Central memory CD8-positive, alpha-beta T cell (primary cell): ENCODE measurements at regions not wholly inside any gene's neighbourhood (a gene's known extent, or its start where the extent isn't known, plus 50 kb on each side); places are given as distances from the start of the nearest gene placed in this dataset.

Source experiments
- ATAC-seq: fragments of 150-1000 bp; cut with Tn5 transposase; replicated peaks from 2 replicates; pipeline ENCODE4 v1.10.0; 2022; ENCODE audit warnings: mild to moderate bottlenecking, moderate FRiP score, moderate number of reproducible peaks; ENCODE audit not compliant: poor library complexity, severe bottlenecking; ENCODE audit errors: extremely low read depth
- DNase-seq, 2 donors: peaks; one replicate each; pipeline ENCODE4 v3.0.0; 2021; ENCODE audit warnings: low spot score in 2 of 2
- H3K27ac Mint-ChIP-seq: one replicate; pipeline ENCODE4 v1.8.0; 2022; ENCODE audit warnings: low read depth, mild to moderate bottlenecking, moderate library complexity, mixed read lengths
- H3K27me3 Mint-ChIP-seq: one replicate; pipeline ENCODE4 v1.8.0; 2022; ENCODE audit warnings: mixed read lengths
- H3K36me3 Mint-ChIP-seq: one replicate; pipeline ENCODE4 v1.8.0; 2022; ENCODE audit warnings: mild to moderate bottlenecking, moderate library complexity, mixed read lengths; ENCODE audit not compliant: insufficient read depth
- H3K4me1 Mint-ChIP-seq: one replicate; pipeline ENCODE4 v1.8.0; 2022; ENCODE audit warnings: mixed read lengths
- H3K4me3 Mint-ChIP-seq: one replicate; pipeline ENCODE4 v1.8.0; 2022; ENCODE audit warnings: mild to moderate bottlenecking, moderate library complexity, mixed read lengths
- H3K9me3 Mint-ChIP-seq: one replicate; pipeline ENCODE4 v1.8.0; 2022; ENCODE audit warnings: mixed read lengths

GRCh38 chr3:64399205-64399800 lies 174.0 kb upstream of the PRICKLE2 start:
- H3K36me3 Mint-ChIP-seq, result no peaks in the 10 kb centered on the region
- DNase-seq, result no peak
- H3K4me3 Mint-ChIP-seq, result no peak overlapping the region
- no peaks in the 10 kb centered on the region for H3K4me1 Mint-ChIP-seq
- ATAC-seq, result no peak
- no peak overlapping the region for H3K27ac Mint-ChIP-seq
- no peaks in the 10 kb centered on the region for H3K9me3 Mint-ChIP-seq
- H3K27me3 Mint-ChIP-seq, result no peaks in the 10 kb centered on the region

GRCh38 chr3:64398476-64398875 lies 173.2 kb upstream of the PRICKLE2 start:
- ATAC-seq, result no peak
- Mint-ChIP-seq H3K9me3 (no peaks in the 10 kb centered on the region), H3K36me3 (no peaks in the 10 kb centered on the region)

GRCh38 chr3:64398006-64398405 lies 172.7 kb upstream of the PRICKLE2 start:
- H3K36me3 Mint-ChIP-seq, result no peaks in the 10 kb centered on the region
- no peaks in the 10 kb centered on the region for H3K9me3 Mint-ChIP-seq
- H3K27ac Mint-ChIP-seq, result no peak overlapping the region
- H3K4me1 Mint-ChIP-seq, result no peaks in the 10 kb centered on the region
- H3K4me3 Mint-ChIP-seq, result no peak overlapping the region
- DNase-seq, result no peak
- ATAC-seq, result no peak
- no peaks in the 10 kb centered on the region for H3K27me3 Mint-ChIP-seq

More at GRCh38 chr3:64398476-64398875, 173.2 kb upstream of the PRICKLE2 start:
- Mint-ChIP-seq H3K4me1 (no peaks in the 10 kb centered on the region), H3K27ac (no peak overlapping the region), H3K4me3 (no peak overlapping the region), H3K27me3 (no peaks in the 10 kb centered on the region)
- DNase-seq, result no peak

GRCh38 chr3:64397573-64397972 lies 172.3 kb upstream of the PRICKLE2 start:
- no peak for DNase-seq
- ATAC-seq, result no peak
- H3K4me1 Mint-ChIP-seq, result no peaks in the 10 kb centered on the region
- H3K4me3 Mint-ChIP-seq, result no peak overlapping the region
- H3K9me3 Mint-ChIP-seq, result no peaks in the 10 kb centered on the region
- H3K36me3 Mint-ChIP-seq, result no peaks in the 10 kb centered on the region
- no peak overlapping the region for H3K27ac Mint-ChIP-seq
- no peaks in the 10 kb centered on the region for H3K27me3 Mint-ChIP-seq

- no peak overlapping the region for H3K4me3 Mint-ChIP-seq
- no peak for DNase-seq
- no peaks in the 10 kb centered on the region for H3K4me1 Mint-ChIP-seq
- H3K9me3 Mint-ChIP-seq, result no peaks in the 10 kb centered on the region
- H3K36me3 Mint-ChIP-seq, result no peaks in the 10 kb centered on the region
- no peaks in the 10 kb centered on the region for H3K27me3 Mint-ChIP-seq
- no peak overlapping the region for H3K27ac Mint-ChIP-seq
- ATAC-seq, result no peak
These were observed 170.2 kb upstream of the PRICKLE2 start for GRCh38 chr3:64395490-64395889.

GRCh38 chr3:64393193-64393592 lies 167.9 kb upstream of the PRICKLE2 start:
- Mint-ChIP-seq H3K9me3 (no peaks in the 10 kb centered on the region), H3K4me1 (no peaks in the 10 kb centered on the region), H3K27ac (no peak overlapping the region), H3K4me3 (no peak overlapping the region), H3K36me3 (no peaks in the 10 kb centered on the region), H3K27me3 (no peaks in the 10 kb centered on the region)
- DNase-seq (no peak), ATAC-seq (no peak)

- DNase-seq, result no peak
- no peak overlapping the region for H3K4me3 Mint-ChIP-seq
- no peaks in the 10 kb centered on the region for H3K36me3 Mint-ChIP-seq
- H3K4me1 Mint-ChIP-seq, result no peaks in the 10 kb centered on the region
- H3K27ac Mint-ChIP-seq, result no peak overlapping the region
- no peaks in the 10 kb centered on the region for H3K9me3 Mint-ChIP-seq
- ATAC-seq, result no peak
- H3K27me3 Mint-ChIP-seq, result no peaks in the 10 kb centered on the region
These were observed 166.7 kb upstream of the PRICKLE2 start for GRCh38 chr3:64392001-64392400.

GRCh38 chr3:64390893-64391292 lies 165.6 kb upstream of the PRICKLE2 start:
- no peaks in the 10 kb centered on the region for H3K4me1 Mint-ChIP-seq
- no peak for DNase-seq
- H3K27me3 Mint-ChIP-seq, result no peaks in the 10 kb centered on the region
- H3K4me3 Mint-ChIP-seq, result no peak overlapping the region
- ATAC-seq, result no peak
- H3K36me3 Mint-ChIP-seq, result no peaks in the 10 kb centered on the region
- no peak overlapping the region for H3K27ac Mint-ChIP-seq
- H3K9me3 Mint-ChIP-seq, result no peaks in the 10 kb centered on the region

GRCh38 chr3:64388886-64389285 lies 163.6 kb upstream of the PRICKLE2 start:
- Mint-ChIP-seq H3K4me1 (no peaks in the 10 kb centered on the region), H3K27ac (no peak overlapping the region)

GRCh38 chr3:64387688-64388087 lies 162.4 kb upstream of the PRICKLE2 start:
- DNase-seq, result no peak
- H3K4me3 Mint-ChIP-seq, result no peak overlapping the region
- no peak overlapping the region for H3K27ac Mint-ChIP-seq
- ATAC-seq, result no peak
- H3K9me3 Mint-ChIP-seq, result no peaks in the 10 kb centered on the region
- no peaks in the 10 kb centered on the region for H3K4me1 Mint-ChIP-seq
- H3K36me3 Mint-ChIP-seq, result no peaks in the 10 kb centered on the region
- no peaks in the 10 kb centered on the region for H3K27me3 Mint-ChIP-seq

More at GRCh38 chr3:64388886-64389285, 163.6 kb upstream of the PRICKLE2 start:
- no peak for ATAC-seq
- no peak for DNase-seq
- Mint-ChIP-seq H3K9me3 (no peaks in the 10 kb centered on the region), H3K4me3 (no peak overlapping the region), H3K27me3 (no peaks in the 10 kb centered on the region), H3K36me3 (no peaks in the 10 kb centered on the region)

- Mint-ChIP-seq H3K36me3 (no peaks in the 10 kb centered on the region), H3K4me3 (no peak overlapping the region), H3K9me3 (no peaks in the 10 kb centered on the region), H3K4me1 (no peaks in the 10 kb centered on the region), H3K27ac (no peak overlapping the region), H3K27me3 (no peaks in the 10 kb centered on the region)
- no peak for ATAC-seq
- no peak for DNase-seq
These were observed 160.0 kb upstream of the PRICKLE2 start for GRCh38 chr3:64385277-64385676.

GRCh38 chr3:64384561-64384960 lies 159.3 kb upstream of the PRICKLE2 start:
- ATAC-seq (no peak), DNase-seq (no peak)
- H3K9me3 Mint-ChIP-seq, result no peaks in the 10 kb centered on the region
- H3K4me1 Mint-ChIP-seq, result no peaks in the 10 kb centered on the region
- no peaks in the 10 kb centered on the region for H3K27me3 Mint-ChIP-seq
- no peak overlapping the region for H3K27ac Mint-ChIP-seq
- no peaks in the 10 kb centered on the region for H3K36me3 Mint-ChIP-seq
- H3K4me3 Mint-ChIP-seq, result no peak overlapping the region

GRCh38 chr3:64382153-64382552 lies 156.9 kb upstream of the PRICKLE2 start:
- Mint-ChIP-seq H3K9me3 (no peaks in the 10 kb centered on the region), H3K27ac (no peak overlapping the region)
- no peak for ATAC-seq

GRCh38 chr3:64381367-64381766 lies 156.1 kb upstream of the PRICKLE2 start:
- Mint-ChIP-seq H3K36me3 (no peaks in the 10 kb centered on the region), H3K27ac (no peak overlapping the region), H3K4me1 (no peaks in the 10 kb centered on the region), H3K9me3 (no peaks in the 10 kb centered on the region), H3K27me3 (no peaks in the 10 kb centered on the region), H3K4me3 (no peak overlapping the region)
- DNase-seq (no peak), ATAC-seq (no peak)

More at GRCh38 chr3:64382153-64382552, 156.9 kb upstream of the PRICKLE2 start:
- no peaks in the 10 kb centered on the region for H3K4me1 Mint-ChIP-seq
- H3K27me3 Mint-ChIP-seq, result no peaks in the 10 kb centered on the region
- H3K4me3 Mint-ChIP-seq, result no peak overlapping the region
- no peaks in the 10 kb centered on the region for H3K36me3 Mint-ChIP-seq
- no peak for DNase-seq
